GM12878 (cell line): ENCODE measurements at regions not wholly inside any gene's neighbourhood (a gene's known extent, or its start where the extent isn't known, plus 50 kb on each side); places are given as distances from the start of the nearest gene placed in this dataset.

Experiments used
- ATAC-seq: fragments of 200-7000 bp; cut with Tn5 transposase; 3 replicates; pipeline ENCODE4 v1.9.1; 2020; ENCODE audit warnings: mild to moderate bottlenecking, moderate library complexity
- BruUV-seq: library from RNA; stranded (reverse); fragments of 400-500 nt; replicated peaks from 2 replicates; lab custom pipeline; 2021; lab: Mats Ljungman, UMichigan
- CTCF ChIA-PET: fragments of 300-600 bp; sonication (Branson Sonifier 250); formaldehyde crosslinking; extraction: SDS; loops from one replicate; lab custom pipeline; 2021; ENCODE audit warnings: inconsistent platforms; lab: Yijun Ruan, JAX
- POLR2A ChIA-PET: fragments of 350-600 bp; formaldehyde crosslinking; extraction: SDS; loops from one replicate; lab custom pipeline; 2021; ENCODE audit warnings: inconsistent platforms; lab: Charles Lee
- RAD21 ChIA-PET: fragments of 300-600 bp; sonication (Branson Sonifier 250); formaldehyde crosslinking; loops from one replicate; lab custom pipeline; 2023; ENCODE audit warnings: antibody characterized with exemption; ENCODE audit not compliant: unreplicated experiment; lab: Charles Lee
- SMC1A ChIA-PET: fragments of 300-600 bp; sonication (Branson Sonifier 250); formaldehyde crosslinking; loops from one replicate; lab custom pipeline; 2023; ENCODE audit not compliant: unreplicated experiment, uncharacterized antibody; lab: Charles Lee
- DNase-seq: peaks from one replicate; pipeline ENCODE4 v3.0.0-alpha.2; 2011; ENCODE audit warnings: low read depth, low spot score
- FAIRE-seq: peaks from 3 replicates; lab custom pipeline; 2011; peaks lifted over from hg19 to GRCh38; lab: Jason Lieb, UNC
- H2AFZ ChIP-seq: 2 replicates; pipeline ENCODE4 v1.6.0; 2011; ENCODE audit warnings: low read depth, low read length, control low read depth; ENCODE audit not compliant: control insufficient read depth
- H3K27ac ChIP-seq: 2 replicates; pipeline ENCODE4 v1.5.1; 2011; ENCODE audit warnings: control low read depth; ENCODE audit not compliant: control insufficient read depth, insufficient read depth
- H3K27me3 ChIP-seq, 2 experiments: replicated peaks in 1 of 2; 2 replicates each; pipeline versions ENCODE4 v1.6.0 to v1.6.1; 2011; ENCODE audit warnings: low read length in 1 of 2; ENCODE audit not compliant: control insufficient read depth in 2 of 2, insufficient read depth in 2 of 2
- H3K36me3 ChIP-seq, 2 experiments: 2 replicates each; pipeline ENCODE4 v1.5.1; 2011; ENCODE audit warnings: low read length in 1 of 2; ENCODE audit not compliant: control insufficient read depth in 2 of 2, insufficient read depth in 2 of 2
- H3K4me1 ChIP-seq: 2 replicates; pipeline ENCODE4 v1.6.1; 2011; ENCODE audit warnings: mild to moderate bottlenecking, low read length, moderate library complexity, mixed read lengths; ENCODE audit not compliant: control insufficient read depth, insufficient read depth
- H3K4me2 ChIP-seq: 2 replicates; pipeline ENCODE4 v1.6.0; 2011; ENCODE audit warnings: control low read depth; ENCODE audit not compliant: control insufficient read depth, insufficient read depth
- H3K4me3 ChIP-seq: fragments of 200-600 bp; sonication (generic); 2 replicates; pipeline ENCODE4 v1.5.1; 2016
- H3K79me2 ChIP-seq: 2 replicates; pipeline ENCODE4 v1.6.0; 2011; ENCODE audit warnings: low read length; ENCODE audit not compliant: control insufficient read depth, insufficient read depth
- H3K9ac ChIP-seq: 2 replicates; pipeline ENCODE4 v1.8.0; 2011; ENCODE audit warnings: low read length, control low read depth, mixed read lengths; ENCODE audit not compliant: control insufficient read depth, insufficient read depth
- H3K9me3 ChIP-seq: replicated peaks from 3 replicates; pipeline ENCODE4 v1.5.1; 2011; ENCODE audit warnings: mild to moderate bottlenecking, low read length; ENCODE audit not compliant: control insufficient read depth, insufficient read depth
- H4K20me1 ChIP-seq: 2 replicates; pipeline ENCODE4 v1.6.0; 2011; ENCODE audit not compliant: control insufficient read depth, insufficient read depth
- BCL11A ChIP-seq: IDR thresholded peaks from 2 replicates; pipeline ENCODE4 v1.6.1; 2011; ENCODE audit warnings: low read depth, low read length
- CBX3 ChIP-seq: fragments of 200-600 bp; sonication (generic); IDR thresholded peaks from 2 replicates; pipeline ENCODE4 v1.6.1; 2016; ENCODE audit warnings: low read depth, borderline replicate concordance
- EP300 ChIP-seq, 2 experiments: fragments of 150-350 bp in 1 of 2; IDR thresholded peaks; 2 replicates each; pipeline ENCODE4 v1.6.1; 2011 to 2012; ENCODE audit warnings: low read depth in 2 of 2, low read length in 2 of 2, borderline replicate concordance in 1 of 2, improper control_type of control experiment in 1 of 2, inconsistent platforms in 1 of 2; ENCODE audit not compliant: control insufficient read depth in 1 of 2
- MYB ChIP-seq: fragments of 150-350 bp; IDR thresholded peaks from 2 replicates; pipeline ENCODE4 v1.6.1; 2014; ENCODE audit warnings: mild to moderate bottlenecking, low read depth, low read length, borderline replicate concordance
- NBN ChIP-seq: fragments of 450-650 bp; IDR thresholded peaks from 2 replicates; pipeline ENCODE4 v1.6.1; 2016
- NFYA ChIP-seq: IDR thresholded peaks from 2 replicates; pipeline ENCODE4 v1.6.1; 2011; ENCODE audit warnings: low read depth, mild to moderate bottlenecking, low read length, improper control_type of control experiment, borderline replicate concordance
- RBBP5 ChIP-seq: fragments of 200-600 bp; sonication (generic); conservative IDR thresholded peaks from 2 replicates; pipeline ENCODE4 v1.6.1; 2016
- SMARCA5 ChIP-seq: fragments of 450-650 bp; IDR thresholded peaks from 2 replicates; pipeline ENCODE4 v1.6.1; 2017; ENCODE audit warnings: mild to moderate bottlenecking
- SMC3 ChIP-seq: IDR thresholded peaks from 2 replicates; pipeline ENCODE4 v1.6.1; 2011; ENCODE audit warnings: low read length, improper control_type of control experiment, borderline replicate concordance
- ZNF24 ChIP-seq: fragments of 450-650 bp; IDR thresholded peaks from 2 replicates; pipeline ENCODE4 v1.6.1; 2017; ENCODE audit warnings: antibody characterized with exemption, mild to moderate bottlenecking
- WGBS: methylation state at CpG from one replicate; pipeline ENCODE4 v1.1.6; 2016; ENCODE audit warnings: low lambda C conversion rate; ENCODE audit not compliant: insufficient replicate concordance, insufficient coverage; ENCODE audit errors: missing lambda C conversion rate; 5-methylcytosine and 5-hydroxymethylcytosine counted together
- in situ Hi-C: fragments of 300-500 bp; cut with MboI; formaldehyde crosslinking; loops from 9 replicates; pipeline ENCODE4 v1.14.3; 2018; ENCODE audit warnings: mixed read lengths
- intact Hi-C: fragments of 100-400 bp; cut with micrococcal nuclease; formaldehyde crosslinking; loops from one replicate; pipeline ENCODE4 v1.14.2; 2022; ENCODE audit not compliant: unreplicated experiment
- TF ChIP-seq, protein P1 (sequence below): fragments of 450-650 bp; conservative IDR thresholded peaks from 2 replicates; pipeline ENCODE4 v1.6.1; 2017; ENCODE audit warnings: mild to moderate bottlenecking, moderate library complexity
- TF ChIP-seq, protein P2 (sequence below): fragments of 450-650 bp; formaldehyde crosslinking; IDR thresholded peaks from 2 replicates; pipeline ENCODE4 v1.4.0; 2022; ENCODE audit warnings: mild to moderate bottlenecking, moderate library complexity
- TF ChIP-seq, protein P3 (sequence below): IDR thresholded peaks from 2 replicates; pipeline ENCODE4 v1.6.1; 2012; ENCODE audit warnings: low read depth, low read length, improper control_type of control experiment
- TF ChIP-seq, protein P4 (sequence below): IDR thresholded peaks from 2 replicates; pipeline ENCODE4 v1.6.1; 2011; ENCODE audit warnings: low read depth, low read length, improper control_type of control experiment, borderline replicate concordance

DNA sequence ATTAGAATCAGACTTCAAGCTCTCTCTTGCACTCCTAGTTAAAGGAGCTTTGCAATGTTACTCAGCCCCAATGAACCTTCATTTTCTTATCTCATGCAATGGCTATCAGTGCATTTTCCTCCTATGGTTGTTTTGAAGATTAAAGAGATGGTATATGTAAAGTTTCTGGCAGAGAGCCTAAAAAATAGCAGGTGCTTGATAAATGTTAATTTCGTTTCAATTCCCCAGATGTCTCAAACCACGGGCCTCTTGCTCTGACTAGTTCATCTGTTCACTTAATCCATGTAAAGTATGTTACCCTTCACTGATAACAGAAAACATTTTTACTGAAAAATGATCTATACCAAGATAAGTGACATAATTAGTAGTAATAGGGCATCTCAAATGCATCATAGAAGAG lies 735.4 kb upstream of the USP15 start (continued):
- TF ChIP-seq SMARCA5, result no peak
- TF ChIP-seq MYB, result no peak
- no peak for TF ChIP-seq NFYA
- no peak for TF ChIP-seq ZNF24
- TF ChIP-seq, protein P1, sequence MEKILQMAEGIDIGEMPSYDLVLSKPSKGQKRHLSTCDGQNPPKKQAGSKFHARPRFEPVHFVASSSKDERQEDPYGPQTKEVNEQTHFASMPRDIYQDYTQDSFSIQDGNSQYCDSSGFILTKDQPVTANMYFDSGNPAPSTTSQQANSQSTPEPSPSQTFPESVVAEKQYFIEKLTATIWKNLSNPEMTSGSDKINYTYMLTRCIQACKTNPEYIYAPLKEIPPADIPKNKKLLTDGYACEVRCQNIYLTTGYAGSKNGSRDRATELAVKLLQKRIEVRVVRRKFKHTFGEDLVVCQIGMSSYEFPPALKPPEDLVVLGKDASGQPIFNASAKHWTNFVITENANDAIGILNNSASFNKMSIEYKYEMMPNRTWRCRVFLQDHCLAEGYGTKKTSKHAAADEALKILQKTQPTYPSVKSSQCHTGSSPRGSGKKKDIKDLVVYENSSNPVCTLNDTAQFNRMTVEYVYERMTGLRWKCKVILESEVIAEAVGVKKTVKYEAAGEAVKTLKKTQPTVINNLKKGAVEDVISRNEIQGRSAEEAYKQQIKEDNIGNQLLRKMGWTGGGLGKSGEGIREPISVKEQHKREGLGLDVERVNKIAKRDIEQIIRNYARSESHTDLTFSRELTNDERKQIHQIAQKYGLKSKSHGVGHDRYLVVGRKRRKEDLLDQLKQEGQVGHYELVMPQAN, result no peak
- TF ChIP-seq NBN, result no peak
- TF ChIP-seq SMC3, result no peak
- TF ChIP-seq, all 136 proteins: peak for 0

DNA sequence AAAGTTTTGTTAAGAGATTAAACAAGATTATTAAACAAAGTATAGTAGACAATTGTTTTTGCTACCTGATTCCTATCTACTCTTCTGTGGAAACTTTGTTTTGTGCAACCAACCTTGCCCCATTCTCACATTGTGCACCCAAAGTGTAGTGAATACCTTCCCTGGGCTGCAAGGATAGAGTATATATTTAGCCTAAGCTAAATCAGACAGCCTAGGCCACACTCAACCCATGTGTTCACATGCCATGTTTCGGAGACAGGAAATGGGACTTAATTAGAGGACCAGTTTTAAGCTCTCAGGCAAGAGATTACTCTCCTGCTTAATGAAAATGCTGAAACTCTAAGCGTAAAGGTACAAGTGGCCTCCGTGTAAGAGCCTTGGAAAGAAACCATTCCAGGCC lies 734.9 kb upstream of the USP15 start:
- ChIA-PET RAD21 (no interaction called here), POLR2A (no interaction called here), CTCF (interaction anchor here (1.0 kb wide), 1 partner anchor 13 kb away, joined by 3 read pairs; no protein-coding TSS in a partner anchor), SMC1A (no interaction called here)
- no peak for ATAC-seq
- H3K27ac ChIP-seq, result no peak overlapping the region
- H3K27me3 ChIP-seq, result no peaks in the 10 kb centered on the region
- 63% methylated on average over 3 of the region's 3 CpGs for WGBS
- H2AFZ ChIP-seq, result no peak overlapping the region
- H3K9ac ChIP-seq, result no peak overlapping the region
- no peak overlapping the region for H3K4me2 ChIP-seq
- FAIRE-seq, result no peak
- no peaks in the 10 kb centered on the region for H3K9me3 ChIP-seq
- DNase-seq, result no peak
- no peaks in the 10 kb centered on the region for H4K20me1 ChIP-seq
- H3K79me2 ChIP-seq, result no peaks in the 10 kb centered on the region
- in situ Hi-C loops (no loop called here), intact Hi-C loops (no loop called here)
- H3K4me3 ChIP-seq, result no peak overlapping the region
- no TSS peak for BruUV-seq
- H3K36me3 ChIP-seq, result no peaks in the 10 kb centered on the region
- no peaks in the 10 kb centered on the region for H3K4me1 ChIP-seq
- TF ChIP-seq CBX3 (no peak), RBBP5 (no peak), EP300 (IDR thresholded peaks at IDR 0.05; ENCODE audit: borderline replicate concordance in 1 of 2, control insufficient read depth in 1 of 2, low read depth in 2 of 2, low read length in 2 of 2) (no peak), BCL11A (no peak)
- TF ChIP-seq, protein P2, sequence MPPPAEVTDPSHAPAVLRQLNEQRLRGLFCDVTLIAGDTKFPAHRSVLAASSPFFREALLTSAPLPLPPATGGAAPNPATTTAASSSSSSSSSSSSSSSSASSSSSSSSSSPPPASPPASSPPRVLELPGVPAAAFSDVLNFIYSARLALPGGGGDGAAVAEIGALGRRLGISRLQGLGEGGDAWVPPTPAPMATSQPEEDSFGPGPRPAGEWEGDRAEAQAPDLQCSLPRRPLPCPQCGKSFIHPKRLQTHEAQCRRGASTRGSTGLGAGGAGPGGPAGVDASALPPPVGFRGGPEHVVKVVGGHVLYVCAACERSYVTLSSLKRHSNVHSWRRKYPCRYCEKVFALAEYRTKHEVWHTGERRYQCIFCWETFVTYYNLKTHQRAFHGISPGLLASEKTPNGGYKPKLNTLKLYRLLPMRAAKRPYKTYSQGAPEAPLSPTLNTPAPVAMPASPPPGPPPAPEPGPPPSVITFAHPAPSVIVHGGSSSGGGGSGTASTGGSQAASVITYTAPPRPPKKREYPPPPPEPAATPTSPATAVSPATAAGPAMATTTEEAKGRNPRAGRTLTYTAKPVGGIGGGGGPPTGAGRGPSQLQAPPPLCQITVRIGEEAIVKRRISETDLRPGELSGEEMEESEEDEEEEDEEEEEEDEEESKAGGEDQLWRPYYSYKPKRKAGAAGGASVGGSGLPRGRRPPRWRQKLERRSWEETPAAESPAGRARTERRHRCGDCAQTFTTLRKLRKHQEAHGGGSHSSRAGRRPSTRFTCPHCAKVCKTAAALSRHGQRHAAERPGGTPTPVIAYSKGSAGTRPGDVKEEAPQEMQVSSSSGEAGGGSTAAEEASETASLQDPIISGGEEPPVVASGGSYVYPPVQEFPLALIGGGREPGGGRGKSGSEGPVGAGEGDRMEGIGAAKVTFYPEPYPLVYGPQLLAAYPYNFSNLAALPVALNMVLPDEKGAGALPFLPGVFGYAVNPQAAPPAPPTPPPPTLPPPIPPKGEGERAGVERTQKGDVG (CRISPR knock-in tag), result no peak
- TF ChIP-seq, protein P3, sequence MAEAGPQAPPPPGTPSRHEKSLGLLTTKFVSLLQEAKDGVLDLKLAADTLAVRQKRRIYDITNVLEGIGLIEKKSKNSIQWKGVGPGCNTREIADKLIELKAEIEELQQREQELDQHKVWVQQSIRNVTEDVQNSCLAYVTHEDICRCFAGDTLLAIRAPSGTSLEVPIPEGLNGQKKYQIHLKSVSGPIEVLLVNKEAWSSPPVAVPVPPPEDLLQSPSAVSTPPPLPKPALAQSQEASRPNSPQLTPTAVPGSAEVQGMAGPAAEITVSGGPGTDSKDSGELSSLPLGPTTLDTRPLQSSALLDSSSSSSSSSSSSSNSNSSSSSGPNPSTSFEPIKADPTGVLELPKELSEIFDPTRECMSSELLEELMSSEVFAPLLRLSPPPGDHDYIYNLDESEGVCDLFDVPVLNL, result no peak
- TF ChIP-seq, protein P4, sequence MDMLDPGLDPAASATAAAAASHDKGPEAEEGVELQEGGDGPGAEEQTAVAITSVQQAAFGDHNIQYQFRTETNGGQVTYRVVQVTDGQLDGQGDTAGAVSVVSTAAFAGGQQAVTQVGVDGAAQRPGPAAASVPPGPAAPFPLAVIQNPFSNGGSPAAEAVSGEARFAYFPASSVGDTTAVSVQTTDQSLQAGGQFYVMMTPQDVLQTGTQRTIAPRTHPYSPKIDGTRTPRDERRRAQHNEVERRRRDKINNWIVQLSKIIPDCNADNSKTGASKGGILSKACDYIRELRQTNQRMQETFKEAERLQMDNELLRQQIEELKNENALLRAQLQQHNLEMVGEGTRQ, result no peak
